NCI-H1436 (cell line): ENCODE measurements at regions not wholly inside any gene's neighbourhood (a gene's known extent, or its start where the extent isn't known, plus 50 kb on each side); places are given as distances from the start of the nearest gene placed in this dataset.

Experiments
- DNase-seq: peaks from one replicate; lab custom pipeline; 2025; lab: John Stamatoyannopoulos, UW

GRCh38 chr6:10248378-10248843 is 166.5 kb downstream of the TFAP2A start:
- no peak for DNase-seq

- no peak for DNase-seq
Measured at GRCh38 chr6:10237298-10238038, 177.4 kb downstream of the TFAP2A start.

DNA sequence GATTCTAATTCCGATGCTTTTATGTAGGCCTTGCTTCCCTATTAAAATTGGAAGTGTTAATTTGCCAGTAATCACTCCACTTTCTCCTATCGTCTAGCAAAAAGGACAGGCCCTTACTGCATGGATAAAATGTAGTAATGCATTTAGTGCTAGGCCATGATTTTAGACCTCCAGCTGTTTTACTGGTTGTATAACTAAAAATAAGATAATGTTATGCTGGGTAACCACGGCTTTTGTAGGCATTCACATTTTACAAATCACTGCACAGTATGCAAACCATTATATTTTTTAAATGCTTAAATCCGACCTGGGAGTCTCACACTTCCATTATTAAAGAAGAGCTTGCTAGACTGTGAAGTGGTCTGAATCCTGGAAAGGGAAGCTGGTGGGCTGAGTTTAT is 179.5 kb downstream of the TFAP2A start:
- DNase-seq, result no peak

DNA sequence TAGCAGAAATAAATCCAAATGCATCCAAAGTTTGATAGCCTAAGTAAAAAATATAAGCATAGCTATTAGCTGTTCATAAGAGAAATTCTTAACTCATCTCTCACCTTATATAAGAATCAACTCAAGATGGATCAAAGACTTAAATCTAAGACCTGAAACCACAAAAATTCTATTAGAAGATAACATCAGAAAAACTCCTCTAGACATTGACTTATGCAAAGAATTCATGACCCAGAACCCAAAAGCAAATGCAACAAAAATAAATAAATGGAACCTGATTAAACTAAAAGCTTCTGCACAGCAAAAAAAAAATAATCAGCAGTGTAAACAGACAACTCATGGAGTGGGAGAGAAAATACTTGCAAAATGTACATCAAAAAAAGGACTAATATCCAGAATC is 184.3 kb downstream of the TFAP2A start:
- DNase-seq, result no peak

- no peak for DNase-seq
Measured at GRCh38 chr6:10223841-10224240, 191.0 kb downstream of the TFAP2A start.

DNA sequence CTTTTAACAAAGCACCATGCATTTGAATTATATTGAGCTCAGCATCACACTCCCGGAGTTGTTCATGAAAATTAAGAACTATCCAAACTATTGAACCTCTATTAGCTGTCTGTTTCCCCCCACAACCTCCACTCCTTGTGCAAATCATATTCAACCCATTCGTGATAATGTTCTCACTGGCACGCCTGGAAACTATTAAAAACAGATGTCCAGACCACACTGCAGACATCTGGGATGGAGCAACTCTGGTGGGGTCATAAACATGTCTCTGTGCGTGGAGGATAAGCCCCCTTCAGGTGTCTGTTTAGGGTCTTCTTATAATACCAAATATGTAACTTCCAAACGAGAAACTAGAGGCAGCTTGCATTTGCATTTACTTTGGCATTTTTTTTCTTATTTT is 193.7 kb downstream of the TFAP2A start:
- DNase-seq, result no peak

DNA sequence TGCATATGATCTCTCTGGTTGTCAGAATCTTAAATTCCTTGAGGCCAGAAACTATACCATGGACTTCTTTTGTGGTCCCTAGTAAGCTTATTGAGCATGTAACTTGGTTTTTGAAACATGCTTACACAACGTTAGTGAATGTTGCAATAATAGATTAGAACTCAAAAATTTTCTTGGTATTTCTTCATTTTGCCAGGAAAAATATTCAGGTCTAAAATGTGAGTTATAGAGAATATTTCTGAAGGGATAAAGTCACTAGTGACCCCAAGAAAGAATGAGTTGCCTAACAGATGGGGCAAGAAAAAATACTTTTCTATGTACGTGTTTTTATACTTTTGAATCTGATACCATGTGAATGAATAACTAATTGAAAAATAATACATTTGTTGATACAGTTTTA is 195.4 kb downstream of the TFAP2A start:
- DNase-seq, result no peak

GRCh38 chr6:10217111-10217510 is 197.8 kb downstream of the TFAP2A start:
- DNase-seq, result no peak

- no peak for DNase-seq
Measured at GRCh38 chr6:10215326-10216110, 199.4 kb downstream of the TFAP2A start.

DNA sequence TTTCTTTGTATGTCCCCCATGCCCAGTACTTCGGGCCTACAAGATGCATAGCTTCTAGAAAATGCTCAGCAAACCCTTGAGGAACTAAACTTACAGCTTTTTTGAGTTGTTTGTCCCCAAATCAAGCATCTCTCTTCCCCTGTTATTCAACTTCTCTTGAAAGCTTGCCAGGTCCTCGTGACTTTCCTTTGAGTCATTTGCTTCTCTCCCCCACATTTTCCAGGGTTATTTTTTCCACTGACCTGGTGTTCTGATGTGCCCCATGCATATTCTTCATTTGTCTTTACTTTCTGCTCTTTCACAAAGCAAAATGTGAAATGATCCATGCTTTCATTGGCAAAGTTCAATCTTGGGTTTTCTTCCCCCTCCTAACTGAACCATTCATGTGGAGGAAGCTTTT is 204.8 kb downstream of the TFAP2A start:
- no peak for DNase-seq

GRCh38 chr6:10205892-10206291 is 209.0 kb downstream of the TFAP2A start:
- no peak for DNase-seq

DNA sequence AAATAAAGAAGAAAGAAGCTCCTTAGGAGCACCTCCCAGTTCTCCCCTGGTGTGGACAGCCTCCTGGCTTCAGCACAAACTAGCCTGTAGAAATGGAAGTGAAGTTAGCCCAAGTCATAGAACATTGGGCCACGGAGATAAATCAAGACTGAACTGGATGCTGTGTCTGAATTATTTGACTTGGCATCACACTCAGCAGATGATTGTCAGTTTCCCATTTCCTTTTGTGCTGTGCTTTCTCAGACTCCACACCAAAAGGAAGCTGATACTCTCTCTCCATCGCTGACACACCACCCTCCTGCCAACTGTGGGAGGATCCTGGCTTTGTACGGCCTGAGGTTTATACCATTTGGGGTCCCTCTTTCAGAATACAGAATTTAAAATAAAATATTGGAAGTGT is 209.8 kb downstream of the TFAP2A start:
- DNase-seq, result no peak

- DNase-seq, result no peak
Measured at GRCh38 chr6:10203651-10204050, 211.2 kb downstream of the TFAP2A start.

DNA sequence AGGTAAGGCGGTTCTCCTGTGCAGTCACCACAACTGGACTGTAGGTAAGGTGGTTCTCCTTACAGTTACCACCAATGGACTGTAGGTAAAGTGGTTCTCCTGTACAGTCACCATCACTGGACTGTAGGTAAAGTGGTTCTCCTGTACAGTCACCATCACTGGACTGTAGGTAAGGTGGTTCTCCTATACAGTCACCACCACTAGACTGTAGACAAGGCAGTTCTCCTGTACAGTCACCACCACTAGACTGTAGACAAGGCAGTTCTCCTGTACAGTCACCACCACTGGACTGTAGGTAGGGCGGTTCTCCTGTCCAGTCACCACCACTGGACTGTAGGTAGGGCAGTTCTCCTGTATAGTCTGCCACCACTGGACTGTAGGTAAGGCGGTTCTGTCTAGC is 212.3 kb downstream of the TFAP2A start:
- no peak for DNase-seq

DNA sequence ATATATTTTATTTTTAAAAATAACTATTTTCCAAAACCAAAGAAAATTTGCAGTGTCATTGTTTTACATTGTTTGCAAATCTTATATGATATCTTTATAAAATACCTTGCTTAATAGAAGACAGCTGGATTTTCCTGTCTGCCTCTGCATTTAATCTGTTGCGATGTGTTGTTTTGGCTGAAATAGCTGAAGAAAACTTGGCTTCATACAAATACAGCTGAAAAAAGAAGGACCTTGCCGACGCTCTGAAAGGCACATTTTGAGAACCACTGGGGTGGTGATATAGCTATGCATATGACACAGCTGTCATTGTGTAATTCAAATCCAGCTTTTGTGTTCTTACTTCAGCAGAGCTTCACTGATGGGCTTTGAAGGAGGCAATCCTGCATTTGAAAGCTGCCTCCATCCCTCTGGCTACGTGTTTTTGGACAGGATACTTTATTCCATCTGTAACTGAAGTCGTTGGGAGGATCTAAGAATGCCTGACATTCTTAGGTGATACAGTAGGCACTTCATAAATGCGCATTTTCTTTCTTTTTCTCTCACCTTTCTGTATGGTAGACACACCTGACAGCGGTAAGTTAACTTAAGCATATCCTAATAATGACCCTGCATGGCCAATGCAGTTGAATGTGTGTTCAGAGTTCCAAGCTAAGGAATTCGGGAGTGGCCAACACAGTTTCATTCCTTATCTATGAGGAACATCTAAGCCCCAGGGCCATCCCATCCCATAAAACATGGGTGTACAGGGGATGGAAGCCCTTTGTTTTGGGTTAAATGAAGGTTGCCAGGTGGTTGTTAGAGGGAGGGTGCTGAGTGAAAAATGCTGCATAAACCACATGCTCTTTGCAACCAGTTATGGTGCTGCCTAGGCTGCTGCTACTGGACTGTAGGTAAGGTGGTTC is 213.0 kb downstream of the TFAP2A start:
- no peak for DNase-seq

DNA sequence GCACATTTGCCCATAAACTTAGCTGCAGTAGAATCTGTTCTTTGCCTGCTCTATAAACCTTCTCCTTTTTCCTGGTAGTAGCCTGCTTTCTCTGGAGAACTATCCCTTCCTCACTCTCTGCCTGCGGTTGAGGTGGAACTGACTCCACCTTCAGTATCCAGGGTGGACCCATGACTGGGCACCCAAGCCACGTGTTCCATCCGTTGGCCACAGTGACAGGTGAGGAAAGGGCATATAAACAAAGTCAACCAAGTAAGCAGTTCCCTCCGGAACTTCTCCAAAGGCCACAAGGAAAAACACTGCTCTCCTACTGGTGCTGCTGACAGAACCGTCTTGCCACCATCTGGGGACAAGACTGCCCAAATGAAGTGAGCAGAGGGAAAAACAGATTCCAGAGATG is 218.8 kb downstream of the TFAP2A start:
- DNase-seq, result no peak

DNA sequence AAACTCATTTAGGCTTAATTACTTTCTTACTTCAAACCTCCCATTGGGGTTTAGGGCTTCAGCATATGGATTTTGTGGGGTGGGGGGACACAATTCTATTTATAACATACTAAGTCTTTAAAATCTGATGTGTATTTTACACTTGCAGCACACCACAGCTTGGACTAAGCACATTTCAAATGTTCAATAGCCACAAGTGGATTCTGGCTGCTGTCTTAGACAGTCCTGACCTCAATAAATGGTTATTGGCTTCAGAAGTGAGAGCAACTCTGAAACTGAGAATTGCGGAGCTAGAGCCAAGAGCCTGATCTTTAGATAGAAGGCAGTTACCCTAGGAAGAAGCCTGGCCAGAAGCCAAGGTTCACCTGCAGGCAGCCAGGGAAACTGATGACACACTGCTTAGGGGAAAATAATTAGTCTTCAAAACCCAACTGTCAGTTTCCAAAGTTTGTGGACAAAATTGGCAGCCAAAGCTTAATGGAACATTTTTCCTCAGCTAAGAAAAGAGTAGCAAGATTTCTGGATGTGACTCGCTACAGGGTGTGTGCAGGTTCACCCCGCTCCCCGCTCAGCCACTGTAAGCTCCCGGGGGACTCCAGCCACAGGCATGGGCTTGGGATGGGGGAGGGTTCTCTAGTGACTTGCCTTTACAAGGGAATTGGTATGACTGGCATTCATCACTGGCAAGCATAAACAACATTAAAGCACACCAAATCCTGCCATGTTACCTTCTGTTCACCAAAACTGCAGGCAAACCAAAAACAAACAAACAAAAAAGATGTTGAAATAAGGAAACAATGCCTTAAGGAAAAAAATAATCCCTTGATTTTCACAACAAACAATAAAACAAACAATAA is 219.8 kb downstream of the TFAP2A start:
- no peak for DNase-seq

- DNase-seq, result no peak
Measured at GRCh38 chr6:10193321-10193720, 221.6 kb downstream of the TFAP2A start.

DNA sequence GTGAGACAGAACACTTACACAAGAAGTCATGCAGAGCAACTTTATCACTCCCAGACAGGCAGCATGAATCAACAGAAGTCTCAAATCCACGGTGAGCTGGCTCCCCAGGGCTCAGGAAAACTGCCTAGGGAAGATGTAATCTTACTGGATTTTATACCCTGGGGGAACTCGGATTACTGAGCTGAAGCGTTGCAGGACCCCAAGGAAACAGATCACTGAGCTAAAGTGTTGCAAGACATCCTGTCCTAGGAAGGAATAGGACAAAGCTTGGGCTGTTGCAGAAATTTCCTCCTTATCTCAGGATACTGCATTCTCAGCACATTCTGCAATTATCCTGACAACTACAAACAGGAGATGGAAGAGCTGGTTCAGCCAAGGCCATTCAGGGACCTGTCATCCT is 224.8 kb downstream of the TFAP2A start:
- no peak for DNase-seq

GRCh38 chr6:10184371-10185227 is 230.3 kb downstream of the TFAP2A start:
- DNase-seq, result no peak
